ENCODE measurements at regions not wholly inside any gene's neighbourhood (a gene's known extent, or its start where the extent isn't known, plus 50 kb on each side); places are given as distances from the start of the nearest gene placed in this dataset.

GRCh38 chr4:38359113-38359512 lies 304.9 kb upstream of the KLF3 start:
- Mint-ChIP-seq H3K36me3 (ENCODE audit: low read depth) (no peaks in the 10 kb centered on the region), H3K9me3 (peaks cover 10% of the 10 kb centered on the region), H3K4me1 (no peaks in the 10 kb centered on the region), H3K27ac (no peak overlapping the region), H3K4me3 (no peak overlapping the region), H3K27me3 (no peaks in the 10 kb centered on the region)
- ATAC-seq (ENCODE audit: low read depth) (no peak), DNase-seq (no peak)
- intact Hi-C loops (cut with micrococcal nuclease): no loop called here
- TF ChIP-seq CTCF (IDR thresholded peaks at IDR 0.05): no peak
- CTCF ChIA-PET: no interaction called here
- POLR2A ChIA-PET: no interaction called here

- ChIA-PET POLR2A (no interaction called here), CTCF (no interaction called here)
- H3K9me3 Mint-ChIP-seq: peaks cover under 1% of the 10 kb centered on the region
- H3K27me3 Mint-ChIP-seq: no peaks in the 10 kb centered on the region
- DNase-seq: no peak
- intact Hi-C loops (cut with micrococcal nuclease): no loop called here
- H3K4me3 Mint-ChIP-seq: no peak overlapping the region
- no peak overlapping the region for H3K27ac Mint-ChIP-seq
- TF ChIP-seq CTCF (IDR thresholded peaks at IDR 0.05): no peak
- no peak for ATAC-seq (ENCODE audit: low read depth)
- no peaks in the 10 kb centered on the region for H3K4me1 Mint-ChIP-seq
- no peaks in the 10 kb centered on the region for H3K36me3 Mint-ChIP-seq (ENCODE audit: low read depth)
Observed at GRCh38 chr4:38360201-38360600, 303.8 kb upstream of the KLF3 start.

GRCh38 chr4:38364383-38364963 lies 299.5 kb upstream of the KLF3 start:
- no peaks in the 10 kb centered on the region for H3K36me3 Mint-ChIP-seq (ENCODE audit: low read depth)
- no peaks in the 10 kb centered on the region for H3K27me3 Mint-ChIP-seq
- ATAC-seq (ENCODE audit: low read depth): no peak
- intact Hi-C loops (cut with micrococcal nuclease): no loop called here
- TF ChIP-seq CTCF (IDR thresholded peaks at IDR 0.05): no peak
- H3K9me3 Mint-ChIP-seq: no peaks in the 10 kb centered on the region
- POLR2A ChIA-PET: no interaction called here
- H3K4me3 Mint-ChIP-seq: no peak overlapping the region
- CTCF ChIA-PET: no interaction called here
- no peak for DNase-seq
- H3K4me1 Mint-ChIP-seq: no peaks in the 10 kb centered on the region
- H3K27ac Mint-ChIP-seq: no peak overlapping the region

GRCh38 chr4:38365261-38365660 lies 298.7 kb upstream of the KLF3 start:
- ATAC-seq (ENCODE audit: low read depth) (no peak), DNase-seq (no peak)
- Mint-ChIP-seq H3K4me1 (no peaks in the 10 kb centered on the region), H3K4me3 (no peak overlapping the region), H3K27me3 (no peaks in the 10 kb centered on the region), H3K9me3 (no peaks in the 10 kb centered on the region), H3K36me3 (ENCODE audit: low read depth) (no peaks in the 10 kb centered on the region), H3K27ac (no peak overlapping the region)
- ChIA-PET POLR2A (no interaction called here), CTCF (no interaction called here)
- intact Hi-C loops (cut with micrococcal nuclease): no loop called here
- no peak for TF ChIP-seq CTCF (IDR thresholded peaks at IDR 0.05)

- intact Hi-C loops (cut with micrococcal nuclease): no loop called here
- Mint-ChIP-seq H3K9me3 (no peaks in the 10 kb centered on the region), H3K27ac (no peak overlapping the region), H3K36me3 (ENCODE audit: low read depth) (no peaks in the 10 kb centered on the region), H3K27me3 (no peaks in the 10 kb centered on the region), H3K4me3 (no peak overlapping the region), H3K4me1 (no peaks in the 10 kb centered on the region)
- no peak for TF ChIP-seq CTCF (IDR thresholded peaks at IDR 0.05)
- DNase-seq: no peak
- ChIA-PET CTCF (no interaction called here), POLR2A (no interaction called here)
- ATAC-seq (ENCODE audit: low read depth): no peak
Observed at GRCh38 chr4:38365748-38366310, 298.2 kb upstream of the KLF3 start.
